Stimulated activated CD8-positive, alpha-beta memory T cell treated with anti-CD3 and anti-CD28 coated beads, Interleukin-7, amount 100 ng/mL, for 24 hours (primary cell): ENCODE measurements at regions not wholly inside any gene's neighbourhood (a gene's known extent, or its start where the extent isn't known, plus 50 kb on each side); places are given as distances from the start of the nearest gene placed in this dataset.

Experiments used
- DNase-seq: peaks from one replicate; pipeline ENCODE4 v3.0.0-alpha.2; 2020; ENCODE audit warnings: low read depth

DNA sequence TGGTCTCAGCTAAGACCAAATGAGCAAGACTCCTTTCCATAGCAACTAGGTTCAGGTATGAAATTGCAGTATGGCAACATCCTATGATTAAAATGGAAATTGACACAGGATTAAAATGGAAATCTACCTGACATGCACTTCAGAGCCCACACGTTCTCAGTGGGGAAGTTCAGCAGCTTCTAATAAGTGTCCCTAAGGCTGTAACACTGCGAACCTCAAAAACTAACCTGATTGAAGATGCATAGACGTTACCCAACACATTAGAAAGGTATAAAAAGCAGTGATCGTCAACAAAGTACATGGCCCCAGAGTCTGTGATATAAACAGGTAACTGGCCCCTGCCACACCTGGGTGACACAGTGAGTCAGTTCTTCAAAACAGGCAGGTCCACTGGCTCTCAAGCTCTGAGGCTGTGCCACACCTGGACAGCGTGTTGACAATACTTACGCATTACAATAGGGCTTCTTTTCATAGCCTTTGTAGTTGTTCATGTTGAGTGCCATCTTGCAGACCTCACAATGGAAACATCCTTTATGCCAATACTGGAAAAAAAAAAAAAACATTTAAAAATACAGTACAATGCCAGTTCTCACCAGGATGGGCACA, 274.9 kb upstream of the NEBL start:
- no peak for DNase-seq

DNA sequence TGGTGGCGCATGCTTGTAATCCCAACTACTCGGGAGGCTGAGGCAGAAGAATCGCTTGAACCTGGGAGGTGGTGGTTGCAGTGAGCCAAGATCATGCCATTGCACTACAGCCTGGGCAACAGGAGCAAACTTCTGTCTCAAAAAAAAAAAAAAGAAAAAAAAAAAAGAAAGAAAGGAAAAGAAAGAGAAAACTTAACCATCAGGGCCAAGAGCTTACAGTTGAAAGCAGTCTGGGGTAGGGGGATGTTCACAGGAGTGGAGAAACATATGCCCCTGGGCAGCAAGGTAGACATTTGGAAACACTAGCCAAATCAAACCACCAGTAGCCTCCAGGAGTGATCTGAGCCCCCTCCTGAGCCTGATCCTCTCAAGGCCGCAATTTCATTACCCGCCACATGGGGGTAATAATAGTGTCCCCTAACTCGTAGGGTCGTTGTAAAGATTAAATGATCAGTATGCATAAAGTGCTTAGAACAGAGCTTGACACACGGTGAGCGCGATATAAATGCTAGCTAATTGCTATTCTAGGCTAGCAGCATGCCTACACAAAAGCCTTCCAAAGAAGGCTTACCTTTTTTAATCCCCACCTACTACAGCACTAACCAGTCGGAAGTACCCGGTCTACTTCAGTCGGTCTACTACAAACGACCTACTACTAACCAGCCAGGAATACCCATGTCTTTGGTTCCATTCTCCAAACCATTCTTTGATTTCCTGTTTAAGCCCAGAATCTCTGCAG, 274.3 kb upstream of the NEBL start:
- no peak for DNase-seq

DNA sequence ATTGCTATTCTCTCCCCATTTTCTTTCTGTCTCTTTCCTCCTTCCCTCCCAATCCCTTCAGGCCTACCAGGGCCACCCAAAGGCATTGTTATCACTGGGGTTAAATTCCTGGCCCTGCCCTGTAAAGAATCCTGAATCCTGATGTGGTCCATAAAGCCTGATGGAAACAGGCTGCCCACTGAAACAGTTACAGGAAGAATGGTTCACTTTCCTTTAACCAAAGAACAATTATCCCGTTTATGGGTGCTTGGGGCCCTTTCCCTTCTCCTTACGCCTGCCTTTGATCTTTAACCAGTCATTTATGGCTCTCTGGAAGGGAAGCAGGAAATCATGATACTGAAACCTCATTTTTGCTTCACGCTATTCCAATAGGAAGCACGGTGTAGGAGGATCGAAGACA, 273.1 kb upstream of the NEBL start:
- no peak for DNase-seq

DNA sequence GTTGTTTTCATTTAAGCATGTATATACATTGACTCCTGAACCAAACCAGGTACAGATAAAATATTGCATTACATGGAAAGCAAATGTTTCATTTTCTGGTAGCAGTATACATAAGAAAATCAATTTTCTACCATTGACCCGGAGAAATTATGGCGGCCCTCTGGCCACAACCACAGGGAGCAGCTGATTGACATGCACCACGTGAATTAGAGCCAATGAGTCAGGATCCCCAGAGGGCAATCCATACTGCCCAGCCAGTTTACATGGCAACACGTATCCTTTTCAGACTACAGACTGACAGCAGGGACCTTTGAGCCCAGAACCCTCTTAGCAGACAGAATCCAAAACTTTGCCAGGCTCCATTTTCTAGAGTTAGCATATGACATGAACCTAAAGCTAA, 272.2 kb upstream of the NEBL start:
- DNase-seq, result no peak

DNA sequence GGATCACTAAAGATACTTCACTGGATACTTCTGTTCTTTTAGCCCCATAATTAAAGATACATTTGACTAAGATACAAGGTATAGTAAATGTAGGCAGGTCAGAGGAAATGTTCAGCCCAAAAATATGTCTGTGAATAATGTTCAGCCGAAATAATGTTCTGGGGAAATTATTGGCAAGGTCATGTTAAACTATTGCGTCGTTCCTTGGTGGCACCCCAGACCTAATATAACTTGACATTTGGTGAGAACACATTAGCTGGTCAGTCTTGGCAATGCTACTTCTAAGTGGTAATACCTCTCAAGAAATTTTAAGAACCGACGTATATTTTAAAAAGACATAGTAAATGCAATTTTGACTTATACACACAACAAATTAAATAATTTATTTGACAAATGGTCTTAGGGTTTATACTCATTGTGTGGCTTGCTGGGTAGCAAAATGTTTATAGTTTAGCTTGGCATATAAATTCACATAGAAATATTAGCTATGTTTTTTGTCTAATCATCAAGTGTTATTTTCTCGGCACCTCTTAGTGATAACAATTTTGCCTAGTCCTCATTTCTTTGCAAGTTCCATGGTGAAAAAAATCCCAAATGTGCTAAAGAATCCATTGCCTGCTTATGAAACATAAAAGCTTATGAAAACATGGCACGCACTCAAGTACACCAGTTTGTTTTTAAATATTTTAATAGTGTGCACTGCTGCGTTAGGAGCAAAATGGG, 270.3 kb upstream of the NEBL start:
- no peak for DNase-seq

DNA sequence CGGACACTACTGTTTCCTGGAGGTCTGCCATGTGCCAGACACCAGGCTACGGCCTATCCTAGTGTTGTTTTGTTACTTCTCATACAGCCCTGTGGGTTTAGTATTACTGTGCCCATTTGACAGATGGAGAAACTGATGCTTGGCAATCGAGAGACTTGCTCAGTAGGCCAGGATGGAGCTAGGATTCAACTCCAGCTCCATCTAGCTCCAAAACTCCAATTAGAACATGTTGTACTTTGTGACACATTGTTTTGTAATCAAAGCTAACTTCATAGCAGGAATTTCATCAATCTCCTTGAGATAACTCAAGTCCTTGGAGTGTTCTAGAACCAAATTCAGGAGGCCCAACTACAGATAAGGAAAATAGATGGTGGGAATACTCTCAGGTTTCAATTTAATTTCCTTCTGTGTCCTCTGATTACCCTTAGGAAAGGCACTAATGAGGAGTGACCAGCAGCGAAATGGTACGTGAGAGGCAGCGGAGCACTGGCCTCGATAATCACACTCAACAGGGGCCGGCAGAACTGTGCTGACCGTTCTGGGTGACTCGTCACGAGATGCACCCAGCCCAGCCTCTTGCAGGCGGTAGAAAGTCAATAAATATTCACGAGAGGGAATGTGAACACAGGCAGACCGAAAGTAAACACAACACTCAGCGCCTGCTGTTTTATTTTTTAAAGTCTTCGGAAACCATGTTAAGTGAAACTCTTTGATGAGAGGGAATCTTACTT, 269.6 kb upstream of the NEBL start:
- DNase-seq, result no peak

DNA sequence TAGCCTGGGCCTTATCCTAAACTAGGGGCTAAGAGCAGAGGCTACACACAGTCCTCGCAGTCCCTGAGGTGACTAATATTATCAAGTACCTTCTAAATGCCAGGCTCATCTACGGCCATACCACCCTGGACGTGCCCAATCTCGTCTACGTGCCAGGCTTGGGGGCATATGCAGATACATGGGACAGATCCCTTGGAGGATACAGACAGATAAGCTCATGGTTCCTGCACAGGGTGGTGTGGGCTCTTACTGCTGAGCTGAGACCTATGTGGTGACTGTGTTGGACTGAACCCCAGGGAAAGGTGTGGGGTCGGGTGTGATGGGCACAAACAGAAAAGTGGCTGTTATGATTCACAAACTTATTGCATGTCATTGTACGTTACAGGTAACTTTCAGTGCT, 268.4 kb upstream of the NEBL start:
- no peak for DNase-seq

DNA sequence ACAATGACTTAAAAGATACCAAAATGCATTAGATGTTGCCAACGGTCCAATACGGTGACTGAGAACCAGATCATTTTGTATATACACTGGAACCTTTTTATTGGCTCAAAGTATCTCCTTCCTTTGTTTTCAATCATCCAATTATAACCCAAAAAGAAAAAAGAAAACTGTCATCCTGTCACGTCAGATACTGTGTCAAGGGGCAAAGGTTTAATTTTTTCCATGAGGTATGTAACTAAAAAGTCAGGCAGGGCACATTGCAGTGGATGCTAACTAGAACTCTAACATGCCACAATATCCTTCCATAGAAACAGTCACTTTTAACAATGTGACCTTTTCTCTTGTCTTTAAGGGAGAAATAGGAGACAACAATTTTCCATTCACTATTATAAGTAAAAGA, 267.6 kb upstream of the NEBL start:
- no peak for DNase-seq

DNA sequence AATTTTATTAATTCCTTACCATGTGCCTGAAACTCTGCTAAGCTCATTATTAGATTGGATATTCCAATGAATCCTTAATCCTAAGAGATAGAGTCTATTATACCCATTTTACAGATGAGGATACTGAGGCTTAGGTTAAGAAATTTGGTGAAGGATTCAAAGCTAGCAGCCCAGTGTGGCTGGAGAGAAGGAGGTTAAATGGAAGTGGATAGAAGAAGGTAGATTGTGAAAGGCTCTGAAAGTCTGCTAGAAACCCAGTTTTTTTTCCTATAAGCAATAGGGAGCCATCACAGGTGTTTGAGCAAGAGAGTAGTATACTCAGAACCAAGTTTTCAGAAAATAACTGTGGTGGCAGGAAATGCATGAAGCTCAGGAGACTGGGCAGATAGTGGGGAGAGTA, 265.8 kb upstream of the NEBL start:
- DNase-seq, result no peak

GRCh38 chr10:21161647-21162046, 264.5 kb upstream of the NEBL start:
- DNase-seq, result no peak

- DNase-seq, result no peak
These were observed 264.0 kb upstream of the NEBL start for GRCh38 chr10:21161090-21161625.

- no peak for DNase-seq
These were observed 263.0 kb upstream of the NEBL start for GRCh38 chr10:21160116-21160515.

GRCh38 chr10:21159669-21160068, 262.6 kb upstream of the NEBL start:
- DNase-seq, result no peak

DNA sequence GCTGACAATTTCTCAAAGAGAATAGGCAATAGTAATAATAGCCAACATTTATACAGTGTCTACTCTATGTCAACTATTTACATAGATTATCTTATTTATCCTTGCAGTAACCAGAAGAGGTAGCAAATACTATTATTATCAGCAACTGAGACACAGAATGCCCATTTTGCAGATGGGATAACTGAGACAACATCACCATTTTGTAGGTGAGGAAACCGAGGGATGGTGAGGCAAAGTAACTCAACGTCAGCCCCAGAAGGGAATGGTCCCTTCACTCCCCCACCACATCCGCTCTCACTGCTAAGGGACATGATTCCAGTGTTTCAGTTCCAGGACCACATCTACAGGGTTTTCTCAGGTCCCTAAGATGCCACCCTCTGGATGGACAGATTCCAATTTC, 261.2 kb upstream of the NEBL start:
- no peak for DNase-seq

DNA sequence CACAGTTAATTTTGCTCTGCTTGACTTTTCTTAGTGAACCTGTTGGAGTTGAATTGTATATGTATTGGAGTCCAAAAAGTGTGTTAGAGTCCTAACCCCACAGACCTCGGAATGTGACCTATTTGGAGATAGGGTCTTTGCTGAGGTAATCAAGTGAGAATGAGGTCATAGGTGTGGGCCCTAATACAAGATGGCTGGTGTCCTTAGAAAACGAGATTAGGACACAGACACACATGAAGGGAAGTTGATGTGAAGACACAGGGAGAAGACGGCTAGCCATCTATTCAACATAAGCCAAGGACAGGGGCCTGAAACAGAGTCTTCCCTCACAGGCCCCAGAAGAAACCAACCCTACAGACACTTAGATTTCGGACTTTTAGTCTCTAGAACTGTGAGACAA, 260.6 kb upstream of the NEBL start:
- DNase-seq, result no peak

GRCh38 chr10:21150166-21150565, 253.1 kb upstream of the NEBL start:
- no peak for DNase-seq

DNA sequence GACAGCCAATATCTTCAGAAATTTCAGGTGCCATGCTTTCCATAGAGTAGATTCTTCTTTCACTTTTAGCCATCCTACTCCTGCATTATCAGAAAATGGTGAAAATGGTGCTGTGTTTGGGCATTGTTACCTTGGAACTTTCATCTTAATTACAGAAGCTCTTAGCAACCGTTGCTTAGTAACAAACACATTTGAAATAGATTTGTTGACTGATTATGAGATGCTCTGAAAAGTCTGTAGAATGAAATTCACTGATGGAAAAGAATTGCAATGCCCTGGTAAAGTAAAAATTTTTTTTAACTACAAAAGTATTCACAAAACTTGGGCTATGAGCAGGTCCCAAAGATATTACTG, 249.3 kb upstream of the NEBL start:
- DNase-seq, result no peak

- no peak for DNase-seq
These were observed 248.8 kb upstream of the NEBL start for GRCh38 chr10:21145751-21146435.

DNA sequence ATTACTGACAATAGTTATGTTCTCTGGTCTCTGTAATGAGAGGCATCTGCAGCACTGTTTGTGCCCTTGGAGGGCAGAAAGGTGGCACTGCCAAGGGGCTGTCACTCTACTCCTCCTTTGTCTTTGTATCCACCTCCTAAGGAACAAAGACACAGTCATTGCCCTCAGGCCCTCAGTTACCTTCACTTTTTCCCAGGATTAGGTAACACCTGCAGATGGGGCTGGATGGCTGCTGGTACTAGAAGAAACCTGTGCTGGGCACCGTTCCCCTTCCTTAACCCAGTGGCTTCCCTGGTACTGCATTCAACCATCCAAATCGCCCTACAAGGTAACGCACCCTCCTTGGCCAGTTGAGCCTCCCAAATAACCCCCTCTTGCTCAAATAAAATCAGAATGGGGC, 246.9 kb upstream of the NEBL start:
- no peak for DNase-seq

GRCh38 chr10:21141946-21142492, 244.9 kb upstream of the NEBL start:
- no peak for DNase-seq

GRCh38 chr10:21138769-21139340, 241.7 kb upstream of the NEBL start:
- no peak for DNase-seq
